Endothelial cell of umbilical vein (primary cell): ENCODE measurements at regions not wholly inside any gene's neighbourhood (a gene's known extent, or its start where the extent isn't known, plus 50 kb on each side); places are given as distances from the start of the nearest gene placed in this dataset.

Experiments
- BruUV-seq: library from RNA; stranded (reverse); fragments of 400-500 nt; replicated peaks from 2 replicates; lab custom pipeline; 2021; lab: Mats Ljungman, UMichigan
- CTCF ChIA-PET: fragments of 300-600, 350-600 bp; sonication (Branson Sonifier 250); formaldehyde crosslinking; loops from one replicate; lab custom pipeline; 2021; ENCODE audit warnings: antibody characterized with exemption, inconsistent platforms; lab: Charles Lee
- POLR2A ChIA-PET: fragments of 300-600, 350-600 bp; sonication (Branson Sonifier 250); formaldehyde crosslinking; loops from one replicate; lab custom pipeline; 2021; ENCODE audit warnings: antibody characterized with exemption, inconsistent platforms; lab: Charles Lee
- DNase-seq: peaks from one replicate; pipeline ENCODE4 v3.0.0-alpha.2; 2011; ENCODE audit warnings: low read depth, low spot score
- FAIRE-seq: peaks from 2 replicates; lab custom pipeline; 2011; peaks lifted over from hg19 to GRCh38; lab: Jason Lieb, UNC
- H2AFZ ChIP-seq: 2 replicates; pipeline ENCODE4 v1.6.0; 2012; ENCODE audit warnings: low read depth, low read length, control low read depth, inconsistent platforms
- H3K27ac ChIP-seq: 2 replicates; pipeline ENCODE4 v1.5.1; 2011; ENCODE audit warnings: low read depth, mild to moderate bottlenecking, control low read depth, low read length, moderate library complexity; ENCODE audit not compliant: insufficient read depth
- H3K27me3 ChIP-seq, 2 experiments: 2 replicates each; pipeline versions ENCODE4 v1.6.0 to v1.6.1; 2011; ENCODE audit warnings: low read length in 2 of 2, mixed read lengths in 1 of 2; ENCODE audit not compliant: control insufficient read depth in 2 of 2, insufficient read depth in 2 of 2
- H3K36me3 ChIP-seq, 2 experiments: 2 replicates in 1 of 2; 3 replicates in 1 of 2; pipeline ENCODE4 v1.5.1; 2011; ENCODE audit warnings: low read length in 2 of 2, mild to moderate bottlenecking in 1 of 2, moderate library complexity in 1 of 2; ENCODE audit not compliant: control insufficient read depth in 2 of 2, insufficient read depth in 2 of 2; ENCODE audit errors: extremely low read depth in 1 of 2
- H3K4me1 ChIP-seq: 3 replicates; pipeline ENCODE4 v1.5.1; 2011; ENCODE audit warnings: mild to moderate bottlenecking, low read length; ENCODE audit not compliant: control insufficient read depth, insufficient read depth; ENCODE audit errors: extremely low read depth
- H3K4me2 ChIP-seq: 2 replicates; pipeline ENCODE4 v1.6.1; 2011; ENCODE audit warnings: low read length, control low read depth, mixed read lengths; ENCODE audit not compliant: insufficient read depth
- H3K4me3 ChIP-seq, 3 experiments: fragments of 200-600 bp in 1 of 3; sonication (generic), shearing (Covaris generic) in 1 of 3; replicated peaks in 1 of 3; 2 replicates each; pipeline ENCODE4 v1.5.1; 2011 to 2016; ENCODE audit warnings: control low read depth in 3 of 3, low read length in 3 of 3, mild to moderate bottlenecking in 2 of 3, inconsistent platforms in 1 of 3, low read depth in 1 of 3, moderate library complexity in 1 of 3; ENCODE audit not compliant: insufficient read depth in 1 of 3
- H3K79me2 ChIP-seq: 2 replicates; pipeline ENCODE4 v1.6.0; 2012; ENCODE audit warnings: low read length, inconsistent platforms; ENCODE audit not compliant: control insufficient read depth, insufficient read depth
- H3K9ac ChIP-seq: replicated peaks from 2 replicates; pipeline ENCODE3; 2011; ENCODE audit warnings: low read length, control low read depth; ENCODE audit not compliant: insufficient read depth; ENCODE audit errors: extremely low read depth
- H3K9me1 ChIP-seq: replicated peaks from 3 replicates; pipeline ENCODE4 v1.6.0; 2011; ENCODE audit warnings: mild to moderate bottlenecking, low read length; ENCODE audit not compliant: control insufficient read depth, insufficient read depth; ENCODE audit errors: extremely low read depth
- H3K9me3 ChIP-seq: replicated peaks from 2 replicates; pipeline ENCODE4 v1.5.1; 2012; ENCODE audit warnings: low read length, inconsistent platforms; ENCODE audit not compliant: control insufficient read depth, insufficient read depth
- H4K20me1 ChIP-seq: replicated peaks from 2 replicates; pipeline ENCODE3; 2011; ENCODE audit warnings: mild to moderate bottlenecking, low read length; ENCODE audit not compliant: control insufficient read depth, insufficient read depth; ENCODE audit errors: extremely low read depth
- EZH2 ChIP-seq: IDR thresholded peaks from 2 replicates; pipeline ENCODE4 v1.6.1; 2012; ENCODE audit warnings: borderline replicate concordance, low read depth, mild to moderate bottlenecking, moderate library complexity, low read length, inconsistent platforms; ENCODE audit not compliant: severe bottlenecking
- FOS ChIP-seq: IDR thresholded peaks from 2 replicates; pipeline ENCODE4 v1.6.1; 2011; ENCODE audit warnings: mild to moderate bottlenecking, low read length, moderate library complexity, borderline replicate concordance; ENCODE audit not compliant: insufficient read depth
- GATA2 ChIP-seq: IDR thresholded peaks from 2 replicates; pipeline ENCODE4 v1.7.0; 2011; ENCODE audit warnings: low read depth, mild to moderate bottlenecking, moderate library complexity, mixed read lengths, low read length; ENCODE audit not compliant: insufficient read length, insufficient read depth
- JUN ChIP-seq: IDR thresholded peaks from 2 replicates; pipeline ENCODE4 v1.6.1; 2011; ENCODE audit warnings: borderline replicate concordance, low read depth; ENCODE audit not compliant: insufficient read length, insufficient read depth
- MYC ChIP-seq: IDR thresholded peaks from one replicate; pipeline ENCODE4 v1.6.1; 2011; ENCODE audit warnings: mild to moderate bottlenecking, low read depth, low read length
- POLR2A ChIP-seq: IDR thresholded peaks from 2 replicates; pipeline ENCODE4 v1.6.1; 2012; ENCODE audit warnings: low read depth, mild to moderate bottlenecking, control low read depth, low read length
- dilution Hi-C: fragments of 300-500 bp; cut with MboI; formaldehyde crosslinking; loops from one replicate; pipeline ENCODE4 v1.15.0; 2019; ENCODE audit warnings: low sequenced_read_pairs; ENCODE audit not compliant: extremely low pct_ligation_motif_present
- intact Hi-C: fragments of 100-400 bp; cut with micrococcal nuclease; formaldehyde crosslinking; loops from one replicate; pipeline ENCODE4 v1.10.0; 2022
- TF ChIP-seq, protein P1 (sequence below): IDR thresholded peaks from 2 replicates; pipeline ENCODE4 v1.6.1; 2011; ENCODE audit not compliant: insufficient read depth, insufficient read length
- TF ChIP-seq, protein P2 (sequence below), 2 donors: IDR thresholded peaks; 1 replicate in 1 of 2; 2 replicates in 1 of 2; pipeline ENCODE4 v1.5.1; 2011; ENCODE audit warnings: low read length in 2 of 2, mild to moderate bottlenecking in 2 of 2, moderate library complexity in 2 of 2, control low read depth in 1 of 2, inconsistent platforms in 1 of 2, low read depth in 1 of 2; ENCODE audit not compliant: insufficient read depth in 1 of 2; ENCODE audit errors: extremely low read depth in 1 of 2

- Histone ChIP-seq H3K79me2 (no peaks in the 10 kb centered on the region), H2AFZ (no peak overlapping the region), H3K27ac (no peak overlapping the region), H3K9ac (no peak overlapping the region), H3K4me2 (no peak overlapping the region), H3K36me3 (no peaks in the 10 kb centered on the region), H3K27me3 (no peaks in the 10 kb centered on the region), H3K9me1 (no peaks in the 10 kb centered on the region), H3K9me3 (no peaks in the 10 kb centered on the region), H3K4me1 (no peaks in the 10 kb centered on the region), H4K20me1 (no peaks in the 10 kb centered on the region), H3K4me3 (no peak overlapping the region)
- no peak for DNase-seq
- ChIA-PET POLR2A (no interaction called here), CTCF (interaction anchor here (0.6 kb wide), 1 partner anchor 198 kb away, joined by 3 read pairs; no protein-coding TSS in a partner anchor)
- dilution Hi-C loops = no loop called here
- no TSS peak for BruUV-seq
- intact Hi-C loops = no loop called here
- no peak for TF ChIP-seq JUN
- TF ChIP-seq, protein P1, sequence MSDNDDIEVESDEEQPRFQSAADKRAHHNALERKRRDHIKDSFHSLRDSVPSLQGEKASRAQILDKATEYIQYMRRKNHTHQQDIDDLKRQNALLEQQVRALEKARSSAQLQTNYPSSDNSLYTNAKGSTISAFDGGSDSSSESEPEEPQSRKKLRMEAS = no peak
- TF ChIP-seq MYC = no peak
- TF ChIP-seq, protein P2, sequence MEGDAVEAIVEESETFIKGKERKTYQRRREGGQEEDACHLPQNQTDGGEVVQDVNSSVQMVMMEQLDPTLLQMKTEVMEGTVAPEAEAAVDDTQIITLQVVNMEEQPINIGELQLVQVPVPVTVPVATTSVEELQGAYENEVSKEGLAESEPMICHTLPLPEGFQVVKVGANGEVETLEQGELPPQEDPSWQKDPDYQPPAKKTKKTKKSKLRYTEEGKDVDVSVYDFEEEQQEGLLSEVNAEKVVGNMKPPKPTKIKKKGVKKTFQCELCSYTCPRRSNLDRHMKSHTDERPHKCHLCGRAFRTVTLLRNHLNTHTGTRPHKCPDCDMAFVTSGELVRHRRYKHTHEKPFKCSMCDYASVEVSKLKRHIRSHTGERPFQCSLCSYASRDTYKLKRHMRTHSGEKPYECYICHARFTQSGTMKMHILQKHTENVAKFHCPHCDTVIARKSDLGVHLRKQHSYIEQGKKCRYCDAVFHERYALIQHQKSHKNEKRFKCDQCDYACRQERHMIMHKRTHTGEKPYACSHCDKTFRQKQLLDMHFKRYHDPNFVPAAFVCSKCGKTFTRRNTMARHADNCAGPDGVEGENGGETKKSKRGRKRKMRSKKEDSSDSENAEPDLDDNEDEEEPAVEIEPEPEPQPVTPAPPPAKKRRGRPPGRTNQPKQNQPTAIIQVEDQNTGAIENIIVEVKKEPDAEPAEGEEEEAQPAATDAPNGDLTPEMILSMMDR (IDR thresholded peaks at IDR 0.05; ENCODE audit: extremely low read depth in 1 of 2, insufficient read depth in 1 of 2, low read depth in 1 of 2, low read length in 2 of 2) = no peak
- no peak for TF ChIP-seq POLR2A
- FAIRE-seq = no peak
Observed at GRCh38 chr6:82521861-82522260, 158.2 kb downstream of the TPBG start.

GRCh38 chr6:82524031-82524430 is 160.4 kb downstream of the TPBG start:
- TF ChIP-seq GATA2 (no peak), JUN (no peak), EZH2 (no peak), FOS (no peak)
- TF ChIP-seq, protein P2 (IDR thresholded peaks at IDR 0.05; ENCODE audit: extremely low read depth in 1 of 2, insufficient read depth in 1 of 2, low read depth in 1 of 2, low read length in 2 of 2) = no peak
- Histone ChIP-seq H4K20me1 (no peaks in the 10 kb centered on the region), H3K9me3 (no peaks in the 10 kb centered on the region), H2AFZ (no peak overlapping the region), H3K27me3 (no peaks in the 10 kb centered on the region), H3K36me3 (no peaks in the 10 kb centered on the region), H3K4me1 (no peaks in the 10 kb centered on the region), H3K79me2 (no peaks in the 10 kb centered on the region), H3K27ac (no peak overlapping the region), H3K4me2 (no peak overlapping the region), H3K9ac (no peak overlapping the region), H3K9me1 (no peaks in the 10 kb centered on the region), H3K4me3 (no peak overlapping the region)
- ChIA-PET POLR2A (no interaction called here), CTCF (no interaction called here)
- dilution Hi-C loops (no loop called here), intact Hi-C loops (no loop called here)
- no TSS peak for BruUV-seq
- DNase-seq (no peak), FAIRE-seq (no peak)
